Transverse colon (tissue), 4 donors: ENCODE measurements at regions not wholly inside any gene's neighbourhood (a gene's known extent, or its start where the extent isn't known, plus 50 kb on each side); places are given as distances from the start of the nearest gene placed in this dataset.

Source experiments
- DNase-seq: peaks from one replicate; pipeline ENCODE4 v3.0.0-alpha.2; 2019
- H3K27ac ChIP-seq, 4 donors: fragments of 200-600 bp; sonication (generic); 2 replicates each; pipeline ENCODE4 v1.5.1; 2016 to 2018; ENCODE audit warnings: inconsistent platforms in 4 of 4
- H3K27me3 ChIP-seq: fragments of 200-600 bp; sonication (generic); 2 replicates; pipeline ENCODE4 v1.5.1; 2017; ENCODE audit warnings: inconsistent platforms
- H3K36me3 ChIP-seq, 4 donors: fragments of 200-600 bp; sonication (generic); 2 replicates each; pipeline ENCODE4 v1.5.1; 2017 to 2019; ENCODE audit warnings: inconsistent platforms in 4 of 4
- H3K4me1 ChIP-seq, 4 donors: fragments of 200-600 bp; sonication (generic); 2 replicates each; pipeline ENCODE4 v1.5.1; 2017 to 2020; ENCODE audit warnings: inconsistent platforms in 4 of 4
- H3K4me3 ChIP-seq, 4 donors: fragments of 200-600 bp; sonication (generic); 1 replicate in 1 of 4; 2 replicates in 3 of 4; pipeline versions ENCODE4 v1.5.1 to v1.6.1; 2017 to 2019; ENCODE audit warnings: inconsistent platforms in 4 of 4
- H3K9me3 ChIP-seq, 2 donors: fragments of 200-600 bp; sonication (generic); 2 replicates each; pipeline ENCODE4 v1.5.1; 2017 to 2019; ENCODE audit warnings: inconsistent platforms in 2 of 2
- EP300 ChIP-seq: sonication (generic); formaldehyde crosslinking; IDR thresholded peaks from one replicate; pipeline ENCODE4 v1.6.1; 2017; ENCODE audit warnings: antibody characterized with exemption, low read depth
- POLR2A ChIP-seq: fragments of 450-650 bp; IDR thresholded peaks from one replicate; pipeline ENCODE4 v1.6.1; 2016; ENCODE audit warnings: antibody characterized with exemption, mild to moderate bottlenecking, moderate library complexity
- POLR2AphosphoS5 ChIP-seq, 3 donors: sonication (generic); formaldehyde crosslinking; IDR thresholded peaks; one replicate each; pipeline ENCODE4 v1.6.1; 2016; ENCODE audit warnings: antibody characterized with exemption in 3 of 3
- WGBS, 2 donors: methylation state at CpG; one replicate each; pipeline ENCODE4 v1.1.5; 2018; ENCODE audit warnings: low coverage in 1 of 2; 5-methylcytosine and 5-hydroxymethylcytosine counted together
- in situ Hi-C, 4 donors: fragments of 200-750 bp; cut with MboI; loops; one replicate each; pipeline versions ENCODE4 v1.15.0 to v1.15.1; 2017; ENCODE audit warnings: low sequenced_read_pairs in 3 of 4, low pct_ligation_motif_present in 1 of 4, low pct_unique_long_range_greater_than_20kb in 1 of 4
- intact Hi-C: fragments of 100-400 bp; cut with DNase I; formaldehyde crosslinking; loops from one replicate; pipeline ENCODE4 v1.15.1; 2023; ENCODE audit warnings: low total_unique reads
- TF ChIP-seq, protein P1 (sequence below), 5 experiments: fragments of 200-600 bp in 3 of 5; fragments of 450-650 bp in 2 of 5; sonication (generic) in 3 of 5; IDR thresholded peaks; 1 replicate in 2 of 5; 2 replicates in 3 of 5; pipeline ENCODE4 v1.5.1; 2016 to 2017; ENCODE audit warnings: antibody characterized with exemption in 5 of 5, inconsistent platforms in 3 of 5, mild to moderate bottlenecking in 2 of 5, moderate library complexity in 1 of 5

GRCh38 chr12:13307143-13307816 lies 110.8 kb downstream of the EMP1 start:
- Histone ChIP-seq H3K9me3 (no peaks in the 10 kb centered on the region), H3K36me3 (no peaks in the 10 kb centered on the region), H3K27me3 (no peaks in the 10 kb centered on the region), H3K27ac (no peak overlapping the region), H3K4me3 (no peak overlapping the region), H3K4me1 (no peaks in the 10 kb centered on the region)
- intact Hi-C loops (no loop called here), in situ Hi-C loops (no loop called here)
- TF ChIP-seq EP300 (no peak), POLR2A (no peak), POLR2AphosphoS5 (IDR thresholded peaks at IDR 0.05) (no peak)
- TF ChIP-seq, protein P1, sequence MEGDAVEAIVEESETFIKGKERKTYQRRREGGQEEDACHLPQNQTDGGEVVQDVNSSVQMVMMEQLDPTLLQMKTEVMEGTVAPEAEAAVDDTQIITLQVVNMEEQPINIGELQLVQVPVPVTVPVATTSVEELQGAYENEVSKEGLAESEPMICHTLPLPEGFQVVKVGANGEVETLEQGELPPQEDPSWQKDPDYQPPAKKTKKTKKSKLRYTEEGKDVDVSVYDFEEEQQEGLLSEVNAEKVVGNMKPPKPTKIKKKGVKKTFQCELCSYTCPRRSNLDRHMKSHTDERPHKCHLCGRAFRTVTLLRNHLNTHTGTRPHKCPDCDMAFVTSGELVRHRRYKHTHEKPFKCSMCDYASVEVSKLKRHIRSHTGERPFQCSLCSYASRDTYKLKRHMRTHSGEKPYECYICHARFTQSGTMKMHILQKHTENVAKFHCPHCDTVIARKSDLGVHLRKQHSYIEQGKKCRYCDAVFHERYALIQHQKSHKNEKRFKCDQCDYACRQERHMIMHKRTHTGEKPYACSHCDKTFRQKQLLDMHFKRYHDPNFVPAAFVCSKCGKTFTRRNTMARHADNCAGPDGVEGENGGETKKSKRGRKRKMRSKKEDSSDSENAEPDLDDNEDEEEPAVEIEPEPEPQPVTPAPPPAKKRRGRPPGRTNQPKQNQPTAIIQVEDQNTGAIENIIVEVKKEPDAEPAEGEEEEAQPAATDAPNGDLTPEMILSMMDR (IDR thresholded peaks at IDR 0.05), result no peak
- WGBS, 2 donors, result 71 to 84% methylated on average over 1 to 4 of the region's 4 CpGs
- no peak for DNase-seq

- Histone ChIP-seq H3K27ac (no peak overlapping the region), H3K9me3 (no peaks in the 10 kb centered on the region), H3K36me3 (no peaks in the 10 kb centered on the region), H3K27me3 (no peaks in the 10 kb centered on the region), H3K4me1 (no peaks in the 10 kb centered on the region), H3K4me3 (no peak overlapping the region)
- 84 to 89% methylated on average over 2 of the region's 2 CpGs for WGBS, 2 donors
- no peak for TF ChIP-seq EP300
- no peak for TF ChIP-seq POLR2AphosphoS5 (IDR thresholded peaks at IDR 0.05)
- TF ChIP-seq, protein P1 (IDR thresholded peaks at IDR 0.05), result no peak
- intact Hi-C loops (no loop called here), in situ Hi-C loops (no loop called here)
- no peak for DNase-seq
These were observed 108.4 kb downstream of the EMP1 start for GRCh38 chr12:13304924-13305323.

GRCh38 chr12:13299457-13299856 lies 102.9 kb downstream of the EMP1 start:
- Histone ChIP-seq H3K36me3 (no peaks in the 10 kb centered on the region), H3K9me3 (no peaks in the 10 kb centered on the region), H3K27me3 (no peaks in the 10 kb centered on the region), H3K4me3 (no peak overlapping the region), H3K4me1 (no peaks in the 10 kb centered on the region), H3K27ac (no peak overlapping the region)
- TF ChIP-seq POLR2A, result no peak
- TF ChIP-seq POLR2AphosphoS5 (IDR thresholded peaks at IDR 0.05), result no peak
- TF ChIP-seq EP300, result no peak
- TF ChIP-seq, protein P1 (IDR thresholded peaks at IDR 0.05), result no peak
- no peak for DNase-seq
- intact Hi-C loops (loop anchor here (5.0 kb wide), 1 partner anchor 1988 kb away; no protein-coding TSS in a partner anchor), in situ Hi-C loops (loop anchor here in 2 of 4 donors (25.0 kb wide), 1 partner anchor 363 kb away; no protein-coding TSS in a partner anchor)
- 52 to 57% methylated on average over 1 of the region's 1 CpG for WGBS, 2 donors

GRCh38 chr12:13293096-13293495 lies 96.6 kb downstream of the EMP1 start:
- Histone ChIP-seq H3K27ac (no peak overlapping the region), H3K4me1 (no peaks in the 10 kb centered on the region), H3K36me3 (no peaks in the 10 kb centered on the region), H3K9me3 (no peaks in the 10 kb centered on the region), H3K4me3 (no peak overlapping the region), H3K27me3 (no peaks in the 10 kb centered on the region)
- 72% methylated on average over 4 of the region's 4 CpGs; no CpG with 5 or more reads in 1 of the 2 donors for WGBS, 2 donors
- in situ Hi-C loops (loop anchor here in 2 of 4 donors (25.0 kb wide), 1 partner anchor 369 kb away; no protein-coding TSS in a partner anchor), intact Hi-C loops (no loop called here)
- TF ChIP-seq POLR2A (no peak), EP300 (no peak), POLR2AphosphoS5 (IDR thresholded peaks at IDR 0.05) (no peak)
- TF ChIP-seq, protein P1 (IDR thresholded peaks at IDR 0.05), result no peak
- DNase-seq, result no peak
